ENCODE measurements at regions not wholly inside any gene's neighbourhood (a gene's known extent, or its start where the extent isn't known, plus 50 kb on each side); places are given as distances from the start of the nearest gene placed in this dataset.

GRCh38 chr18:60319129-60319528 is 53.4 kb downstream of the MC4R start:
- no peak for TF ChIP-seq CTCF (IDR thresholded peaks at IDR 0.05)
- TF ChIP-seq POLR2AphosphoS5 (IDR thresholded peaks at IDR 0.05; ENCODE audit: insufficient read depth in 1 of 2, low read depth in 1 of 2), result no peak
- TF ChIP-seq POLR2A (IDR thresholded peaks at IDR 0.05), result no peak

All from vagina (tissue), 2 donors.